A673 (cell line): ENCODE measurements at regions not wholly inside any gene's neighbourhood (a gene's known extent, or its start where the extent isn't known, plus 50 kb on each side); places are given as distances from the start of the nearest gene placed in this dataset.

ENCODE experiments used
- BruUV-seq: library from RNA; stranded (reverse); fragments of 400-500 nt; replicated peaks from 2 replicates; lab custom pipeline; 2021; lab: Mats Ljungman, UMichigan
- CTCF ChIA-PET: fragments of 300-600 bp; sonication (Branson Sonifier 250); formaldehyde crosslinking; loops from one replicate; lab custom pipeline; 2022; ENCODE audit warnings: antibody characterized with exemption; lab: Charles Lee
- POLR2A ChIA-PET: fragments of 300-600 bp; sonication (Branson Sonifier 250); formaldehyde crosslinking; loops from one replicate; lab custom pipeline; 2022; ENCODE audit warnings: antibody characterized with exemption; ENCODE audit not compliant: low non-redundant PET; lab: Charles Lee
- DNase-seq: peaks from one replicate; pipeline ENCODE4 v3.0.0-alpha.2; 2015; ENCODE audit warnings: low spot score
- H3K27ac ChIP-seq: fragments of 200-600 bp; sonication (generic); 2 replicates; pipeline ENCODE4 v1.5.1; 2016; ENCODE audit warnings: mixed run types, low read depth, mild to moderate bottlenecking, mixed read lengths, antibody characterized with exemption, low read length; ENCODE audit not compliant: poor library complexity, severe bottlenecking
- H3K27me3 ChIP-seq: fragments of 200-600 bp; sonication (generic); replicated peaks from 2 replicates; pipeline ENCODE4 v1.6.1; 2017; ENCODE audit warnings: mixed run types, low read depth, mild to moderate bottlenecking, mixed read lengths, antibody characterized with exemption, low read length; ENCODE audit not compliant: insufficient read depth, poor library complexity
- H3K36me3 ChIP-seq: fragments of 200-600 bp; sonication (generic); 2 replicates; pipeline ENCODE4 v1.6.1; 2016; ENCODE audit warnings: mixed run types, mild to moderate bottlenecking, mixed read lengths, antibody characterized with exemption, low read length; ENCODE audit not compliant: insufficient read depth, poor library complexity, severe bottlenecking
- H3K4me1 ChIP-seq: fragments of 200-600 bp; sonication (generic); 2 replicates; pipeline ENCODE4 v1.6.1; 2017; ENCODE audit warnings: mixed run types, mild to moderate bottlenecking, mixed read lengths, antibody characterized with exemption, low read length; ENCODE audit not compliant: insufficient read depth, poor library complexity, severe bottlenecking
- H3K4me3 ChIP-seq: fragments of 200-600 bp; sonication (generic); 2 replicates; pipeline ENCODE4 v1.5.1; 2016; ENCODE audit warnings: low read depth, mixed run types, mild to moderate bottlenecking, mixed read lengths, low read length; ENCODE audit not compliant: poor library complexity, severe bottlenecking
- H3K9me3 ChIP-seq: fragments of 200-600 bp; sonication (generic); 2 replicates; pipeline ENCODE4 v1.6.1; 2016; ENCODE audit warnings: mixed run types, low read depth, mild to moderate bottlenecking, mixed read lengths, antibody characterized with exemption, low read length; ENCODE audit not compliant: poor library complexity, severe bottlenecking
- EZH2 ChIP-seq: fragments of 200-600 bp; sonication (generic); IDR thresholded peaks from 2 replicates; pipeline ENCODE4 v1.6.1; 2017; ENCODE audit warnings: borderline replicate concordance, low read depth, mild to moderate bottlenecking, mixed read lengths, antibody characterized with exemption, low read length; ENCODE audit not compliant: poor library complexity, severe bottlenecking
- intact Hi-C: fragments of 100-400 bp; cut with micrococcal nuclease; formaldehyde crosslinking; loops from one replicate; pipeline ENCODE4 v1.10.0; 2022; ENCODE audit not compliant: unreplicated experiment
- TF ChIP-seq, protein P1 (sequence below): fragments of 300-800, 200-600 bp; sonication (generic); conservative IDR thresholded peaks from 2 replicates; pipeline ENCODE4 v1.5.1; 2017; ENCODE audit warnings: low read depth, mild to moderate bottlenecking, antibody characterized with exemption, low read length, moderate library complexity, mixed read lengths

GRCh38 chr11:129611661-129612446 is 203.8 kb upstream of the TMEM45B start:
- intact Hi-C loops, result no loop called here
- ChIA-PET POLR2A (interaction anchor here (0.6 kb wide), 1 partner anchor 383 kb away, joined by 8 read pairs; no protein-coding TSS in a partner anchor), CTCF (no interaction called here)
- Histone ChIP-seq H3K36me3 (no peaks in the 10 kb centered on the region), H3K27ac (peak overlapping the region; percentile 40), H3K27me3 (no peaks in the 10 kb centered on the region), H3K4me1 (peaks cover 18% of the 10 kb centered on the region), H3K4me3 (no peak overlapping the region), H3K9me3 (no peaks in the 10 kb centered on the region)
- TF ChIP-seq EZH2, result no peak
- TF ChIP-seq, protein P1, sequence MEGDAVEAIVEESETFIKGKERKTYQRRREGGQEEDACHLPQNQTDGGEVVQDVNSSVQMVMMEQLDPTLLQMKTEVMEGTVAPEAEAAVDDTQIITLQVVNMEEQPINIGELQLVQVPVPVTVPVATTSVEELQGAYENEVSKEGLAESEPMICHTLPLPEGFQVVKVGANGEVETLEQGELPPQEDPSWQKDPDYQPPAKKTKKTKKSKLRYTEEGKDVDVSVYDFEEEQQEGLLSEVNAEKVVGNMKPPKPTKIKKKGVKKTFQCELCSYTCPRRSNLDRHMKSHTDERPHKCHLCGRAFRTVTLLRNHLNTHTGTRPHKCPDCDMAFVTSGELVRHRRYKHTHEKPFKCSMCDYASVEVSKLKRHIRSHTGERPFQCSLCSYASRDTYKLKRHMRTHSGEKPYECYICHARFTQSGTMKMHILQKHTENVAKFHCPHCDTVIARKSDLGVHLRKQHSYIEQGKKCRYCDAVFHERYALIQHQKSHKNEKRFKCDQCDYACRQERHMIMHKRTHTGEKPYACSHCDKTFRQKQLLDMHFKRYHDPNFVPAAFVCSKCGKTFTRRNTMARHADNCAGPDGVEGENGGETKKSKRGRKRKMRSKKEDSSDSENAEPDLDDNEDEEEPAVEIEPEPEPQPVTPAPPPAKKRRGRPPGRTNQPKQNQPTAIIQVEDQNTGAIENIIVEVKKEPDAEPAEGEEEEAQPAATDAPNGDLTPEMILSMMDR, result no peak
- DNase-seq, result no peak
- BruUV-seq, result no TSS peak

DNA sequence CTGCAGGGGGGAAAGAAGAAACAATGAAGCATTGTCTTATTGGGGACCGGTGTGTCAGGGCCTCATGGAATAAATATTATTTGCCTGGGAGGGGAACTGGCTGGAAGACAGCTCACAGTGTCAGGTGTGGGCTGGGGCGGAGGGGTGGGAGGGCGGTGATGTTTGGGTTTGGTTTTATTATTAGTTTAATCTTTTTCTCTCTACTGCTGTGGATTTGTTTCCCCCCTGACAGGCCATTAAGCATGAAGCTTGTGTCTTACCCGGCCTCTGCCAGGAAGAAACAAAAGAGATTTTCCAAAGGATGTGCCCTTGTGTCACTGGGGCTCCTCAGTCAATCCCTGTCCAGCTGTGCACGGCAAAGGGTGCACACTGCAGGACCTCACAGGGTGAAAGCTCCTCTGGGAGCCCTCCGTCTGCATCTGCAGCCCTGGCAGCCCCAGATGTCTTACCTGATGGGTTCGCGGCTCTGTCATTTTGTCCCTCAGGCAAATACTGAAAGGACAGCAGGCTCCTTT is 203.1 kb upstream of the TMEM45B start:
- peak overlapping the region; percentile 40 for H3K27ac ChIP-seq
- no peaks in the 10 kb centered on the region for H3K9me3 ChIP-seq
- CTCF ChIA-PET, result no interaction called here
- no peaks in the 10 kb centered on the region for H3K36me3 ChIP-seq
- no peak overlapping the region for H3K4me3 ChIP-seq
- peaks cover 14% of the 10 kb centered on the region for H3K4me1 ChIP-seq
- H3K27me3 ChIP-seq, result no peaks in the 10 kb centered on the region
- intact Hi-C loops, result no loop called here
- POLR2A ChIA-PET, result interaction anchor here (0.6 kb wide), 1 partner anchor 383 kb away, joined by 8 read pairs; no protein-coding TSS in a partner anchor
- no peak for DNase-seq
- BruUV-seq, result no TSS peak
- TF ChIP-seq EZH2, result no peak
- TF ChIP-seq, protein P1, result no peak

GRCh38 chr11:129613071-129613470 is 202.6 kb upstream of the TMEM45B start:
- CTCF ChIA-PET, result no interaction called here

More at GRCh38 chr11:129613071-129613470, 202.6 kb upstream of the TMEM45B start:
- TF ChIP-seq, protein P1, result no peak
- no peak for TF ChIP-seq EZH2
- Histone ChIP-seq H3K9me3 (no peaks in the 10 kb centered on the region), H3K4me3 (no peak overlapping the region), H3K27me3 (no peaks in the 10 kb centered on the region), H3K4me1 (peaks cover 13% of the 10 kb centered on the region), H3K36me3 (no peaks in the 10 kb centered on the region), H3K27ac (no peak overlapping the region)
- BruUV-seq, result no TSS peak
- POLR2A ChIA-PET, result no interaction called here
- no peak for DNase-seq
- intact Hi-C loops, result no loop called here
